Thymus (tissue), 11 donors: ENCODE measurements at regions not wholly inside any gene's neighbourhood (a gene's known extent, or its start where the extent isn't known, plus 50 kb on each side); places are given as distances from the start of the nearest gene placed in this dataset.

ENCODE experiments used
- DNase-seq, 9 donors: peaks; one replicate each; pipeline ENCODE4 v3.0.0-alpha.2; 2013; ENCODE audit warnings: low spot score in 9 of 9, low read depth in 6 of 9, missing footprints in 1 of 9
- H3K27ac ChIP-seq, 2 donors: one replicate each; pipeline ENCODE4 v1.5.1; 2013; ENCODE audit warnings: control low read depth in 1 of 2, low read depth in 1 of 2, low read length in 1 of 2, mild to moderate bottlenecking in 1 of 2, moderate library complexity in 1 of 2
- H3K27me3 ChIP-seq, 2 donors: one replicate each; pipeline ENCODE4 v1.5.1; 2013; ENCODE audit warnings: low read length in 1 of 2; ENCODE audit not compliant: control insufficient read depth in 2 of 2, insufficient read depth in 1 of 2
- H3K36me3 ChIP-seq, 2 donors: one replicate each; pipeline ENCODE4 v1.5.1; 2013; ENCODE audit warnings: low read length in 1 of 2, mild to moderate bottlenecking in 1 of 2, moderate library complexity in 1 of 2; ENCODE audit not compliant: control insufficient read depth in 2 of 2, insufficient read depth in 2 of 2
- H3K4me1 ChIP-seq, 2 donors: one replicate each; pipeline ENCODE4 v1.5.1; 2013; ENCODE audit warnings: low read length in 2 of 2; ENCODE audit not compliant: control insufficient read depth in 2 of 2, insufficient read depth in 2 of 2
- H3K4me3 ChIP-seq, 2 donors: one replicate each; pipeline ENCODE4 v1.5.1; 2013; ENCODE audit warnings: low read length in 2 of 2, control low read depth in 1 of 2, mild to moderate bottlenecking in 1 of 2
- H3K9me3 ChIP-seq, 2 donors: one replicate each; pipeline ENCODE4 v1.5.1; 2013; ENCODE audit warnings: low read length in 1 of 2, mild to moderate bottlenecking in 1 of 2; ENCODE audit not compliant: control insufficient read depth in 2 of 2, insufficient read depth in 1 of 2
- WGBS: extraction: QIAGEN DNeasy Blood & Tissue Kit; methylation state at CpG from one replicate; pipeline ENCODE4 v1.1.7; 2013; 5-methylcytosine and 5-hydroxymethylcytosine counted together
- donor health status: healthy.

DNA sequence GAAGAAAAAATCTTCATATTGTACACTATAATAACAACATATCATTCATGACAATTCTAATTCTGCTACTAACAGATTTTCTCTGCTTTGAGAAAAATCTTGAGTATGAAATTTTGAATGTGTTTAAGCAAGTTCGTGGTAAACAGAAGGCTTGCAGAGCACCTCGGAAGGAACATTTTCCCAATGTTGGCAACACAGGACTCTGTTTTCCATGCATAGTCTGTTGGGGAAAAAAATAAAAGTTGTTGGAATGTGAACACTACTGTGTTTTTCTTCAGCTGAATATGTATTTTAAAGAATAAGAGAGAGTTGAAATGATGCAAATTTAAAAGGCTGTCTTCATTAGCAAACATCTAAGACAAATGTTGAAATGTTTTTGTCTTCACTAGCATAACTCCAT is 54.7 kb upstream of the ANXA10 start:
- Histone ChIP-seq H3K4me3 (no peak overlapping the region), H3K27me3 (no peaks in the 10 kb centered on the region), H3K9me3 (no peaks in the 10 kb centered on the region), H3K36me3 (no peaks in the 10 kb centered on the region), H3K27ac (no peak overlapping the region), H3K4me1 (no peaks in the 10 kb centered on the region)
- no peak for DNase-seq
- WGBS, result 95% methylated on average over 2 of the region's 2 CpGs

DNA sequence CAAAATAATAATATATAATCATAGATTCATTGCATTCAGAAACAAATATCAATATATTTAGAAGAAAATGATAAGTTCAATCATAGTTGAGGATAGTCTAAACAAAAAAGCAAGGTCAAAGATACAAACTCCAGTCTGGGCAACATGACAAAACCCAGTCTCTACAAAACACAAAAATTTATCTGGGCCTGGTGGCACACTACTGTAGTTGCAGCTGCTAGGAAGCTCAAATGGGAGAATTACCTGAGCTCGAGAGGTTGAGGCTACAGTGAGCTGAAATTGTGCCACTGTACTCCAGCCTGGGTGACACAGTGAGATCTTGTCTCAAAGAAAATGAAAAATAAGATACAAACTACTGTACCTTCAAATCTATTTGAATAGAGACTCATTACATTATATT is 52.7 kb upstream of the ANXA10 start:
- Histone ChIP-seq H3K4me3 (no peak overlapping the region), H3K27me3 (no peaks in the 10 kb centered on the region), H3K9me3 (no peaks in the 10 kb centered on the region), H3K27ac (no peak overlapping the region), H3K36me3 (no peaks in the 10 kb centered on the region), H3K4me1 (no peaks in the 10 kb centered on the region)
- WGBS, result 89% methylated on average over 1 of the region's 1 CpG
- DNase-seq, result no peak
